ENCODE measurements at regions not wholly inside any gene's neighbourhood (a gene's known extent, or its start where the extent isn't known, plus 50 kb on each side); places are given as distances from the start of the nearest gene placed in this dataset.

DNA sequence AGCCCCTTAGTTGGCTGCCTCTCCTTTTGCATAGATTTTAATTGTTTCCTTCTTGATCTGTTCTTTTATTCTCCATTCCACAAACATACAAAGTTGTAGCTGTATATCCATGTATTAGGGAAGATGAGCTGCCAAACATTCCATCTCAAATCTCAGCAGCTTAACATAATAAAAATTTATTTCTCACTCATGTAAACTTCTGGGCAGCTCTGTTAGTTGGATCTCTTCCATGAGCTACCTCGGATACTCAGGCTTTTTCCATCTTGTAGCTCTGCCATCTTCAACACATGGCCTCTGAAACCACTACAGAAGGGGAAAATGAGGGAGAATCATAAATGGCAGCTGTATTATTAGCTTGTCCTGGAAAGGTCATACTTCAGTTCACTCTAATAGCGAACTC is 149.4 kb upstream of the BMP2 start:
- CTCF ChIA-PET = no interaction called here

DNA sequence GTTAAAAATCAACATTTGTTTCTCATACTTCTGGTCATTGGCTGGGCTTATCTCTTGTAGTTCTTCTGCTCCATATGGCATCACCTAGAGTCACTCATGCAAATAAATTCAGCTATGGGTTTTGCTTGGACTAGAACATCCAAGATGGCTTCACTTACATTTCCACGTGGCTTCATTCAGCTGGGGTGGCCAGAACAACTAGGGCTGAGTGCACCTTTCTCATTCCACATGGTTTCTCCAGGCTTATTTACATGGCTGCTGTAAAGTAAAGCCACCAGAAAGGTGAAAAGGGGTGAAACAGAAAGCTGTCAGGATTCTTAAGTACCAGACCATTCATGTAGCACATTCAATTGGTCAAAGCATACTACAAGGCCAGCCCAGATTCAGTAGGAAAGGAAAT is 151.1 kb upstream of the BMP2 start:
- 0% methylated on average over 1 of the region's 1 CpG for WGBS (ENCODE audit: missing lambda C conversion rate)
- no peak for DNase-seq (ENCODE audit: low read depth in 1 of 2, low spot score in 1 of 2)
- Histone ChIP-seq H3K9me3 (no peaks in the 10 kb centered on the region), H3K27ac (no peak overlapping the region), H3K4me2 (no peak overlapping the region), H3K4me1 (no peaks in the 10 kb centered on the region), H3K4me3 (no peak overlapping the region)
- no peak for FAIRE-seq
- ATAC-seq = no peak
- ChIA-PET CTCF (no interaction called here), POLR2A (no interaction called here)
- no peak for TF ChIP-seq RAD21 (conservative IDR thresholded peaks at IDR 0.05 in 1 of 2, IDR thresholded peaks at IDR 0.05 in 1 of 2)
- TF ChIP-seq, protein P1, sequence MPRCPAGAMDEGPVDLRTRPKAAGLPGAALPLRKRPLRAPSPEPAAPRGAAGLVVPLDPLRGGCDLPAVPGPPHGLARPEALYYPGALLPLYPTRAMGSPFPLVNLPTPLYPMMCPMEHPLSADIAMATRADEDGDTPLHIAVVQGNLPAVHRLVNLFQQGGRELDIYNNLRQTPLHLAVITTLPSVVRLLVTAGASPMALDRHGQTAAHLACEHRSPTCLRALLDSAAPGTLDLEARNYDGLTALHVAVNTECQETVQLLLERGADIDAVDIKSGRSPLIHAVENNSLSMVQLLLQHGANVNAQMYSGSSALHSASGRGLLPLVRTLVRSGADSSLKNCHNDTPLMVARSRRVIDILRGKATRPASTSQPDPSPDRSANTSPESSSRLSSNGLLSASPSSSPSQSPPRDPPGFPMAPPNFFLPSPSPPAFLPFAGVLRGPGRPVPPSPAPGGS (IDR thresholded peaks at IDR 0.05) = no peak
- no peak for TF ChIP-seq HOXA7 (CRISPR knock-in tag; IDR thresholded peaks at IDR 0.05)
- TF ChIP-seq TFCP2L1 (CRISPR knock-in tag; IDR thresholded peaks at IDR 0.05) = no peak
- TF ChIP-seq CHD4 (IDR thresholded peaks at IDR 0.05; ENCODE audit: borderline replicate concordance) = no peak

More for the DNA sequence above, 149.4 kb upstream of the BMP2 start:
- ATAC-seq (no peak), FAIRE-seq (no peak), DNase-seq (ENCODE audit: low read depth in 1 of 2, low spot score in 1 of 2) (no peak)
- POLR2A ChIA-PET = no interaction called here
- 11% methylated on average over 2 of the region's 2 CpGs for WGBS (ENCODE audit: missing lambda C conversion rate)
- no peaks in the 10 kb centered on the region for H3K9me3 ChIP-seq
- no peak overlapping the region for H3K4me2 ChIP-seq
- H3K27ac ChIP-seq = no peak overlapping the region
- no peaks in the 10 kb centered on the region for H3K4me1 ChIP-seq
- no peak for TF ChIP-seq JUN (IDR thresholded peaks at IDR 0.05)
- no peak for TF ChIP-seq RAD21 (conservative IDR thresholded peaks at IDR 0.05 in 1 of 2, IDR thresholded peaks at IDR 0.05 in 1 of 2)
- TF ChIP-seq RCOR1 (IDR thresholded peaks at IDR 0.05; ENCODE audit: low read depth, low read length) = no peak
- no peak for TF ChIP-seq EHMT2 (IDR thresholded peaks at IDR 0.05; ENCODE audit: low read depth)
- TF ChIP-seq, protein P2, sequence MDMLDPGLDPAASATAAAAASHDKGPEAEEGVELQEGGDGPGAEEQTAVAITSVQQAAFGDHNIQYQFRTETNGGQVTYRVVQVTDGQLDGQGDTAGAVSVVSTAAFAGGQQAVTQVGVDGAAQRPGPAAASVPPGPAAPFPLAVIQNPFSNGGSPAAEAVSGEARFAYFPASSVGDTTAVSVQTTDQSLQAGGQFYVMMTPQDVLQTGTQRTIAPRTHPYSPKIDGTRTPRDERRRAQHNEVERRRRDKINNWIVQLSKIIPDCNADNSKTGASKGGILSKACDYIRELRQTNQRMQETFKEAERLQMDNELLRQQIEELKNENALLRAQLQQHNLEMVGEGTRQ (IDR thresholded peaks at IDR 0.05) = no peak
- TF ChIP-seq HEYL (CRISPR knock-in tag; IDR thresholded peaks at IDR 0.05) = no peak
- TF ChIP-seq, protein P3, sequence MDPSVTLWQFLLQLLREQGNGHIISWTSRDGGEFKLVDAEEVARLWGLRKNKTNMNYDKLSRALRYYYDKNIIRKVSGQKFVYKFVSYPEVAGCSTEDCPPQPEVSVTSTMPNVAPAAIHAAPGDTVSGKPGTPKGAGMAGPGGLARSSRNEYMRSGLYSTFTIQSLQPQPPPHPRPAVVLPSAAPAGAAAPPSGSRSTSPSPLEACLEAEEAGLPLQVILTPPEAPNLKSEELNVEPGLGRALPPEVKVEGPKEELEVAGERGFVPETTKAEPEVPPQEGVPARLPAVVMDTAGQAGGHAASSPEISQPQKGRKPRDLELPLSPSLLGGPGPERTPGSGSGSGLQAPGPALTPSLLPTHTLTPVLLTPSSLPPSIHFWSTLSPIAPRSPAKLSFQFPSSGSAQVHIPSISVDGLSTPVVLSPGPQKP (IDR thresholded peaks at IDR 0.05; ENCODE audit: low read depth, low read length) = no peak
- H3K4me3 ChIP-seq = no peak overlapping the region

DNA sequence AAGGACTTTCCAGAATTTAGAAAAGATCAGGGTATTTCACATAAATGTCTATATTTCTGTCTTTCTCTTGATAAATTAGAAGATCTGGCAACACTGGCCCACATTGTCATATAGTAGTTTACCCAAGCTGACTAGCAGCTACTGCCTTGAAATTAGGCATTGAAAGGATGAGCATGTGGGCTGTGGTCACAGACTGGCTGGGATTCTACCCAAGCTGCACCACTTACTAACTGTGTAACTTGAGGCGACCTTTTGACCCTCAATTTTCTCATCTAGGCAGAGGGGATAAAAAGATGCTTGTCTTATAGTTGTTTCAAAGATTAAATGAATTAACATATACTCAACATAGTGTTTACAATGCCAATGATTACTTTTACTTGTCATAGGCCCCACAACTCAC is 152.7 kb upstream of the BMP2 start:
- FAIRE-seq = no peak
- H3K9me3 ChIP-seq = no peaks in the 10 kb centered on the region
- DNase-seq (ENCODE audit: low read depth in 1 of 2, low spot score in 1 of 2) = no peak

DNA sequence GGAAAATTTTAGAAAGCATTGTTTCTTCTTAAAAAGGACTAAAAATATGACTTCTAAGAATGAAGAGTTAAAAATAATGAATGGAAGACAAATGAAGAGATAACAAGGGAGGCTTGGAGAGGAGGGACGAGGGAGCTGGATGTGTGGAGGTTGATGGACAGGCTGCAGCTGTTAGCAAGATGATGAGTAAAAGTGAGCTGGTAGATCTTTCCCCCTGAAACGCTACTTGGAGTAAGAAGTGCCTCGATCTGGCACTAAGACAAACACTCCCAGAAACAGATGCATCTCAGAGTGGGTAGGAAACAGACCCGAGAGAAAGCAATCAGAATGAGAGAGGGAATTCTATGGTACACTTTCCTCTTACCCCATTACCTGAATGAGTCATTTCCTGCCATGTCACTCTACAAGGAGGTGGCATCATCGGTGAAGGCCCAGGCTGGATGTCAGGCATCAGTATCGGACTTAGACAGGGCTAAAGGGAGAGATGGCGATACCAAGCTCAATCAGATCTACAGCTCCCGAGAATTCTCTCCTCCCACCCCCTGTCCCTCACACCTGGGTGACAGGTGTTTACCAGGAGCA is 154.1 kb upstream of the BMP2 start:
- WGBS (ENCODE audit: missing lambda C conversion rate) = 2% methylated on average over 8 of the region's 8 CpGs
- ChIA-PET CTCF (interaction anchor here (1.4 kb wide), 1 partner anchor 14 kb away, joined by 6 read pairs; no protein-coding TSS in a partner anchor), POLR2A (no interaction called here)
- ATAC-seq = no peak
- H3K4me1 ChIP-seq = no peaks in the 10 kb centered on the region
- no peak overlapping the region for H3K27ac ChIP-seq
- no peaks in the 10 kb centered on the region for H3K9me3 ChIP-seq
- H3K4me2 ChIP-seq = no peak overlapping the region
- no peak overlapping the region for H3K4me3 ChIP-seq
- no peak for FAIRE-seq
- no peak for DNase-seq (ENCODE audit: low read depth in 1 of 2, low spot score in 1 of 2)
- no peak for TF ChIP-seq RNF2 (IDR thresholded peaks at IDR 0.05; ENCODE audit: borderline replicate concordance, low read depth)
- TF ChIP-seq JUN (IDR thresholded peaks at IDR 0.05) = no peak
- TF ChIP-seq, protein P4, sequence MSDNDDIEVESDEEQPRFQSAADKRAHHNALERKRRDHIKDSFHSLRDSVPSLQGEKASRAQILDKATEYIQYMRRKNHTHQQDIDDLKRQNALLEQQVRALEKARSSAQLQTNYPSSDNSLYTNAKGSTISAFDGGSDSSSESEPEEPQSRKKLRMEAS (IDR thresholded peaks at IDR 0.05) = no peak
- TF ChIP-seq ZSCAN20 (CRISPR knock-in tag; IDR thresholded peaks at IDR 0.05) = no peak
- TF ChIP-seq, protein P5, sequence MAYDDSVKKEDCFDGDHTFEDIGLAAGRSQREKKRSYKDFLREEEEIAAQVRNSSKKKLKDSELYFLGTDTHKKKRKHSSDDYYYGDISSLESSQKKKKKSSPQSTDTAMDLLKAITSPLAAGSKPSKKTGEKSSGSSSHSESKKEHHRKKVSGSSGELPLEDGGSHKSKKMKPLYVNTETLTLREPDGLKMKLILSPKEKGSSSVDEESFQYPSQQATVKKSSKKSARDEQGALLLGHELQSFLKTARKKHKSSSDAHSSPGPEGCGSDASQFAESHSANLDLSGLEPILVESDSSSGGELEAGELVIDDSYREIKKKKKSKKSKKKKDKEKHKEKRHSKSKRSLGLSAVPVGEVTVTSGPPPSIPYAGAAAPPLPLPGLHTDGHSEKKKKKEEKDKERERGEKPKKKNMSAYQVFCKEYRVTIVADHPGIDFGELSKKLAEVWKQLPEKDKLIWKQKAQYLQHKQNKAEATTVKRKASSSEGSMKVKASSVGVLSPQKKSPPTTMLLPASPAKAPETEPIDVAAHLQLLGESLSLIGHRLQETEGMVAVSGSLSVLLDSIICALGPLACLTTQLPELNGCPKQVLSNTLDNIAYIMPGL (CRISPR knock-in tag; IDR thresholded peaks at IDR 0.05; ENCODE audit: borderline replicate concordance) = no peak
- no peak for TF ChIP-seq CBX8 (IDR thresholded peaks at IDR 0.05)
- TF ChIP-seq JUNB (IDR thresholded peaks at IDR 0.05) = no peak
- TF ChIP-seq SMC3 (IDR thresholded peaks at IDR 0.05) = no peak
- TF ChIP-seq CHD2 (IDR thresholded peaks at IDR 0.05; ENCODE audit: low read length, partially characterized antibody) = no peak
- no peak for TF ChIP-seq ESRRA (IDR thresholded peaks at IDR 0.05; ENCODE audit: borderline replicate concordance, low read length)
- TF ChIP-seq, protein P6, sequence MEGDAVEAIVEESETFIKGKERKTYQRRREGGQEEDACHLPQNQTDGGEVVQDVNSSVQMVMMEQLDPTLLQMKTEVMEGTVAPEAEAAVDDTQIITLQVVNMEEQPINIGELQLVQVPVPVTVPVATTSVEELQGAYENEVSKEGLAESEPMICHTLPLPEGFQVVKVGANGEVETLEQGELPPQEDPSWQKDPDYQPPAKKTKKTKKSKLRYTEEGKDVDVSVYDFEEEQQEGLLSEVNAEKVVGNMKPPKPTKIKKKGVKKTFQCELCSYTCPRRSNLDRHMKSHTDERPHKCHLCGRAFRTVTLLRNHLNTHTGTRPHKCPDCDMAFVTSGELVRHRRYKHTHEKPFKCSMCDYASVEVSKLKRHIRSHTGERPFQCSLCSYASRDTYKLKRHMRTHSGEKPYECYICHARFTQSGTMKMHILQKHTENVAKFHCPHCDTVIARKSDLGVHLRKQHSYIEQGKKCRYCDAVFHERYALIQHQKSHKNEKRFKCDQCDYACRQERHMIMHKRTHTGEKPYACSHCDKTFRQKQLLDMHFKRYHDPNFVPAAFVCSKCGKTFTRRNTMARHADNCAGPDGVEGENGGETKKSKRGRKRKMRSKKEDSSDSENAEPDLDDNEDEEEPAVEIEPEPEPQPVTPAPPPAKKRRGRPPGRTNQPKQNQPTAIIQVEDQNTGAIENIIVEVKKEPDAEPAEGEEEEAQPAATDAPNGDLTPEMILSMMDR (IDR thresholded peaks at IDR 0.05) = no peak
- no peak for TF ChIP-seq FOSB (CRISPR knock-in tag; IDR thresholded peaks at IDR 0.05)
- no peak for TF ChIP-seq TFCP2L1 (CRISPR knock-in tag; IDR thresholded peaks at IDR 0.05)

More for the DNA sequence above, 152.7 kb upstream of the BMP2 start:
- 0% methylated on average over 1 of the region's 1 CpG for WGBS (ENCODE audit: missing lambda C conversion rate)
- no peaks in the 10 kb centered on the region for H3K4me1 ChIP-seq
- H3K4me2 ChIP-seq = no peak overlapping the region
- ChIA-PET POLR2A (no interaction called here), CTCF (no interaction called here)
- TF ChIP-seq ESRRA (IDR thresholded peaks at IDR 0.05; ENCODE audit: borderline replicate concordance, low read length) (no peak), FOSB (CRISPR knock-in tag; IDR thresholded peaks at IDR 0.05) (no peak), FOSL2 (IDR thresholded peaks at IDR 0.05) (no peak), FOSL2 (CRISPR knock-in tag; IDR thresholded peaks at IDR 0.05) (no peak)
- H3K27ac ChIP-seq = no peak overlapping the region
- H3K4me3 ChIP-seq = no peak overlapping the region
- ATAC-seq = no peak

All from A549 (cell line).